Fibroblast of skin of left biceps (primary cell): ENCODE measurements at regions not wholly inside any gene's neighbourhood (a gene's known extent, or its start where the extent isn't known, plus 50 kb on each side); places are given as distances from the start of the nearest gene placed in this dataset.

Source experiments
- DNase-seq, 2 experiments: peaks; one replicate each; pipeline ENCODE4 v3.0.0-alpha.2; 2013; ENCODE audit warnings: low read depth in 2 of 2

DNA sequence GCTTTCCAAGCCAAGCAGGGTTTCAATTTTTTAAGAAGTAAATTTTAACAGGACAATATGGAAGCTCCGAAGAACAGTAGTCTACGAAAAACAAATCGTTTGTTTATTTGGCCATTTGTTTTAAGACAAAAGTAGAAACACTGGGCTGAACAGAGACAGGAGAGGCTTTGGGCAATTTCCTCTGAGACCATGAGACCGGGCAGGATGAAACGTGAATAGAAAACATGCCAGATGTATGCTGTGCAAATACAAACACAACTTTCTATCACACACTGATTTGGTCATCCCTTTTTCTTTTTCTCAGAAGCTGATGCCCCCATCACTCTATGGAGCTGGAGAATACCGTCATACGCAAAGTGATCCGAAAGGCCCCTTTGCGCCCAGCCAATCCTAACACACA, 1111.1 kb downstream of the BCL11B start:
- no peak for DNase-seq

DNA sequence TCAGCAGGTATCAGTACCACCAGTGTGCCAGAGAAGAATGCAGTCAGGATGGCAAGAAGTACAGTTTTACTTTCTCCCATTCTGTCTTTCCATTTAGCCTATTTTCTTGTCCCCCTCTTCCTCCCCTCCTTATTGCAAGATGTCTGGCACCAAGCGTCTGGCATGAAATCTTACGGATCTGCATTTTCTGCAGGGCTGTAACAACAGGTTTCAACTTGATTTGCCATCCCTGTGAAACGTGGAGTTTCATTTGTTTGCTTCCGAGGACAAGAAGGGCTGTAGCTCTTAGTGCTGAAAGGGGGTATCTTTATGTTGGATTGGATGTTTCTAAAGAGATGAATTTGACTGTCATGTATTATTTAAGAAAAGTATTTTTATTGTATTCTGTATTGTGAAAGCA, 1110.6 kb downstream of the BCL11B start:
- DNase-seq, result no peak

DNA sequence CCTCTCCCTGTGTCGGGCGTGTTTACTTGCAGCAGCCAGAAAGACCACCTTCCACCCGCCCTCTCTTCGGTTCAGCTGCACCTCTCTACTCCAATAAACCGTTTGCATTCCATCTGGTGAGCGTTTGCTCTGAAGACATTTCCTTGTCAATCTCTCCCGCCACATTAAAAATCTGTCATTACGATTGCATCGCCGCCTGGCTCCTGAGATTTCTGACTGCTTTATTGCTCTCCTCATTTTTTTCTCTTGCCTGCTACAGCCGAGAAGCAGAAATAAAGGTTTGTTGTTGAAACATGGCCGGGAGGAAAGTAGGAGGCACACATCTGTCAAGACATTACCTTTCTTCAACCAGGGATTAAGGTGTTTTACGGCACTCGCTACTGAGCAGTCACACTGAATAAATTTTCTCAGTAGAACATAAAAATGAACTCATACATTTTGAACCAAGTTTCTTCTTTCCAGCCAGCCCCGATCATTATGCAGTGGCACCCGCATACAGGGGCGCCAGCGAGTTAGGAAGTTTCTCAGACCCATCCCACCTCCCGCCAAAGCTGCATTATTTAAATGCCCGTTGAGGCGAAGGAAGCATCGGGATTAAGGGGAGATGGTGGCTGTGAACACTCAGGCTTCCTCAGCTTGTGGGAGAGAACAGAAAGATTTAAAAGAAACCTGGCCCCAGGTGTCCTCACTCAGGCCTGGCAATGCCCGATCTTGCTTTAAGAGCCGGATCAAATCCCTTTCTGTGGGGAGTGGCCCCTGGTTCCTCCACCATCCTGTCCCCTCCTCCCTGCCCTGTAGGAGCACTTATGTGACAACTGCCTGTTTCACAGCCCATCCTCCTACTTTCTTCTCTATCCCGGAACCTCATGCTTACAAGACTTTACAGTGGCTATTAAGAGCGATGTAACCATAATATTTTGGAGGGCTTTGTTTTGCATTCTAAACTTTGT, 1108.9 kb downstream of the BCL11B start:
- no peak for DNase-seq

DNA sequence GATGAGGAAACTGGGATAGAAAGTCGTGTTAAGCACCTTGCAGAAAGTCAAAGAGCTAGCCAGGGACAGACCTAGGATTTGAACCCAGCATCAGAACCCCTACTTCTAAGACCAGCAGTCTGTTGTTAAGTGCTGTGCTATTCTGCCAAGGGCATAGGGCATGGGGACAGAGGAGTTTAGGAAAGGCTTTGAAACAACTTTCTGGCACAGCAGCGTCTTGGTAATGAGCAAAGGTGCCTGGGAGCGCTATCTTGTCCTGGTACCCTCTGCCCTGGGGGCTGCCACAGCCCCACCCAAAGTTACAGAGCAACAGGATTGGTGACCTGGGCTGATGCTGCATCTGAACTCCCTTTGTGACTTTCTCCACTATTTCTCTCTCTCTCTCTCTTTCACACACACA, 1108.1 kb downstream of the BCL11B start:
- DNase-seq, result no peak

DNA sequence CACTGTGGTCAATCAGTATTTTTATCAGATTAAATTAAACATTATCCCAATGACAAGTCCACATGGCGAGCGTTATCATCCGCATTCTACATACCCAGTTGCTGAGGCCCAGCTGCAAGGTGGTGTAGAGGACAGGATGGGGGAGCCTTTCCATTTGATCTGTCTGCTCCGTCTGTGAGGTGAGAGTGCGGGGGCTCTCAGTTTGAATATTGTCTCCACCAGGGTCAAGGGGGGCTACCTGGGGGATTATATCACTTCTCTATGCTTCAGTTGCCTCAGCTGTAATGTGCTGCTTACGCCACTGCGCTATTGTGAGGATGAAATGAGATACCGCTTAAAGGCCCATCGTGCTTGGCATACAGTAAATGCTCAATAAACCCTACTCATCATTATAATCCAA, 1106.0 kb downstream of the BCL11B start:
- DNase-seq, result no peak

DNA sequence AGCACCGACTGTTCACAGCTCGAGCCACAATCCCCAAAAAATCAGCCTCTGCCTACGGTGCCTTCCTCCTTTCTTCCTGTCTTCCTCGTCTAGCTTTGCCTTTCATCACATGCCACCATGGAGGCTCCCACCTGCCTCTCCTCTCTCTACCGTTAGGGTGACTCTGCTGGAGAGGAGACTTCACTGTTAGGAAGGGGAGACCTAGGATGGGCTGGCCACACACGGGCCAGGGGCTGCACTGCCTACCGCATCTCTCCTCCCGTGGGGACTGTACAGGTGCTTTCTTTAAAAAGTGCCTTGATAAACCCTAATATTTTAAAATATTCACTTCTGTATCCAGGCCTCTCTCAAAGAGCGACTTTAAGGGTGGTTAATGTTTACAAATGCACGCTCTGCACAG, 1104.7 kb downstream of the BCL11B start:
- DNase-seq, result no peak

DNA sequence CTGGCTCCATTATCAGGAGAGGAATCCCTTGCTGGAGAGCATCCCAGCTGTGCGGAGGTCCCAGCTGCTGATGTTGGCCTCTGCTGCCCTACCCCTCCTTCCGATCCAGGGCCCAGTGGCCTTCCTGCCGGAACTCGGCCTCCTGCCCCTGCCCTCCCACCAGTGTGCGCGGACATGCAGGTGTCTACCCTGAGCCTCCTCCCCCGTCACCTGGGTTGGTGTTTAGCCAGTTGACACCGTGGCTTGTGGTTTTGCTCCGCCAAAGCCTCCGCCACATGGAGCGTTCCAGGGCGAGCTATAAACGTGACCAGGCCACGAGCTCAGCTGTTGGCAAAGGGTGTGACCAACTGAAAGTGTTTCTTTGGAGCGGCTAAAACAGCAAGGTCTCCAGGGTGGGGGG, 1104.3 kb downstream of the BCL11B start:
- DNase-seq, result no peak

DNA sequence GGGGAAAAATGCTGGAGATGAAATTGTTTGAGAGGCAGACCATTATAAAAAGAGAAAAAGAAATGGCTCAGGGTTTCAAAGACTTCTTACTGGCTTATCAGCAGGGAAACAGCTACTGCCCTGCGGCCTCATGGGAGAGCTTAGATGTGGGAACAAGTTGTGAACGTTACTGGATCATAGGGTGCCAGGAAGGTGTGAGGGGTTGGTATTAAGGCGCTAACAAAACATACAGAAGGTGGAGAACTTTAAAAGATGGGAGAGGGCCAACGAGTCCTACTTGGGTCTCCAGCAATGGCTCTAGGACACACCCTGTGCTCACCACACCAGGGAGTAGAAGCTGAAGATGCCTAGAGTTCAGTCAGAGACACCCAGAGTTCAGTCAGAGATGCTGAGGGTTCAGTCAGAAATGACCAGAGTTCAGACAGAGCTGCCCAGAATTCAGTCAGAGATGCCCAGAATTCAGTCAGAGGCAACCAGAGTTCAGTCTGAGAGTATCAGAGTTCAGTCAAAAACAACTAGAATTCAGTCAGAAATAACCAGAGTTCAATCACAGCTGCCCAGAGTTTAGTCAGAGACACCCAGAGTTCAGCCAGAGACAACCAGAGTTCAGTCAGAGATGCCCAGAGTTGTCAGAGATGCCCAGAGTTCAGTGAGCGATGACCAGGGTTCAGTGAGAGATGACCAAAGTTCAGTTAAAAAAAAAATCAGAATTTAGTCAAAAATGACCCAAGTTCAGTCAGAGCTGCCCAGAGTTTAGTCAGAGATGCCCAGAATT, 1103.6 kb downstream of the BCL11B start:
- no peak for DNase-seq

DNA sequence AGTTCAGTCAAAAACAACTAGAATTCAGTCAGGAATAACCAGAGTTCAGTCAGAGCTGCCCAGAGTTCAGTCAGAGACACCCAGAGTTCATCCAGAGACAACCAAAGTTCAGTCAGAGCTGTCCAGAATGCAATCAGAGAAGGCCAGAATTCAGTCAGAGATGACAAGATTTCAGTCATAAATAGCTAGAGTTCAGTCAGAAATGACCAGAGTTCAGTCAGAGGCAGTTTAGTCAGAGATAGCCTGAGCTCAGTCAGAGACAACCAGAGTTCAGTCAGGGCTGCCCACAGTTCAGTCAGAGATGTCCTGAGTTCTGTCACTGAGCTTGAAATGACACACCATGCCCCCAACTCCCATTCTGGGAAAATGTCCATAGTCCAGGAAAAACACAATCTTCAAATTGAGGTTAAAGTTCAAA, 1102.8 kb downstream of the BCL11B start:
- DNase-seq, result no peak

DNA sequence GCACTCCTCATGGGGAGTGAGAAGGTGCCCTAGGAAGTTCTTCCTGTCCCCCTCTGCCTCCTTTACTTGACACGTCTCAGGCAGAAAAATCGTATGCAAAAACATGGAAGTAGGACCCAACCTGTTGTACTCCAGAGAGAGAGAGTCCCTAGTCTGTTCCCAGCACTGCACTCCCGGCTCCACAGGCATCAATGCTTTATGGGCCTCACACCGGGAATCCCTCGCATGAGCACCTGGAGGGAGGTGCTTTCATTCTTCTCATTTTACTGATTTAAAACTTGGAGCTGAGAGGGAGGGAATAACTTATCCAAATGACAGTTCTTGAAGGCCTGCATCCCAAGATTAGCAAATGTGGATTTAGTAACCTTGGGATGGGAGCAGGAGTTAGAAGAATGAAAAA, 1101.4 kb downstream of the BCL11B start:
- no peak for DNase-seq

DNA sequence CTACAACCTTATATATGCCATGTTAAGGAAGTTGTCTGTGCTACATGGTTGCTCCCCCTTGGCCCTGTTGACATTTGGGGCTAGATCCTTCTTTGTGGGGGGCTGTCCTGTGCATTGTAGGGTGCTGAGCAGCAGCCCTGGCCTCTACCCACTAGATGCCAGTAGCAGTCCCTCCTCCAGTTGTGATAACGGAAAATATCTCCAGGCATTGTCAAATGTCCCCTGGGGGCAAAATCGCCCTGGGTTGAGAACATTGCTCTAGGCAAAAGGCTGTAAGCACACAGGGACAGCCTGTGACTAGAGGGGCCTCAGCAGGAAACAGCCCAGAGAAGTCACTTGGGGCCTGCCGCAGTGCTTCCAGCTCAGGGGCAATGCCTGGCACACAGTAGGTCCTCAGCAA, 1100.3 kb downstream of the BCL11B start:
- no peak for DNase-seq

DNA sequence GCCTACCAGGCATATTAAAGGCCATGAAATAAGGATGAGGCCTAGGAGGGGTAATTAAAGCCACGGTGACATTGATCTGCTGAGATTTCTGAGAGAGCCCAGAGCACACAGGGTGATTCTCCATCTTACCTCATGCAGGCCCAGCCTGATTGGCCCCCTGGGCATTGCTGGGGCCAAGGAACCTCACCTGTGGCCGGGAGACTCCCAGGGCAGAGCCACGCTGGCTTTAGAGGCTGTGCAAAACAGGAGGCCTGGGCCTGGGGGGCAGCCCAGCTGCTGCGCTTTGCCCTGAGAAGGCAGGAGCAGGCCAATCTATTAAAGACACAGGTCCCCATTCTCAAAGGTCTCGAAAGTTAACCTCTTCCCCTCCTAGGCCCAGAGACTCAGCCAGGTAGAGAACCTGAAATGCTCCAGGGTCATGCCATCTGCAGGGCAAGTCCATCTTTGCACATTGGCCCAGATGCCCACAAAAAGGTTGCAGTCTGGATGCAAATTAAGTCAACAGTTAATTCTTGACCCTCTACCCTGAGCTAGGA, 1099.7 kb downstream of the BCL11B start:
- DNase-seq, result no peak

DNA sequence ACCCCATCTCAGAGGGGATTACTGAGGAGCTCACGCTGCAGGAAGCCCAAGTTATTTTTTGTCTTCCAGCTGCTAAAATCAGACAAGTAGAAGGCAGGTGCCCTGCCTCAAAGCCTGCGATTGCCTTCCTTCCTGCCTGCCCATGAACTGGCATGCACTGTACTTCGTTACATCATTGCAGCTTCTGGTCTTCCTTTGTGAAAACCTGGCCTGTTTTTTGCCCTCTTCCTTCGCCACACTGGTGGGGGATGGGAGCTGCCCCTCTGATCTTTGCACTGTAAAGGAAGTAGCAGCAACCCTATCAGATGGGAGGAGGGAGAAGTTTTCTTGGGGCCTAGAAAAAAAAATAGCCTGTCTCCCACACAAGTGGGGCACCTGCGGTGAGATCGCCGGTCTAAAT, 1098.7 kb downstream of the BCL11B start:
- no peak for DNase-seq

DNA sequence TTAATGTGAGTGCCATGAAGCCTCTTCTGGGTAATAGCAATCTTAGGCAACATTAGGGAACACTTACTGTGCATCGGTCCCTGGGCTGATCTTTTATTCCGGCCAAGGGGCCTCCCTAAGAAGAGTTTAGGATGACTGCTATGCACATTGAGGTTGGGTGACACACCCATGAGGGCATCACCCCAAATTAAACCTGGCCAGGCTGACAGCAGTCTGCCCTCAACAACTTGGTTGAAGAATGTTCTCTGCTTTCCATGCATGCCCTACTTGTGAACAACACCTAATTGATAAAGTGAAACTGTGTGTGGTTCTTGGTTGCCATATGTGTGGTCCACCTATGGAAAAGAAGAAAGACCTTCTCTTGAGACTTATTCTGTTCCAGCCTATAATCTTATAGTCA, 1098.0 kb downstream of the BCL11B start:
- no peak for DNase-seq

DNA sequence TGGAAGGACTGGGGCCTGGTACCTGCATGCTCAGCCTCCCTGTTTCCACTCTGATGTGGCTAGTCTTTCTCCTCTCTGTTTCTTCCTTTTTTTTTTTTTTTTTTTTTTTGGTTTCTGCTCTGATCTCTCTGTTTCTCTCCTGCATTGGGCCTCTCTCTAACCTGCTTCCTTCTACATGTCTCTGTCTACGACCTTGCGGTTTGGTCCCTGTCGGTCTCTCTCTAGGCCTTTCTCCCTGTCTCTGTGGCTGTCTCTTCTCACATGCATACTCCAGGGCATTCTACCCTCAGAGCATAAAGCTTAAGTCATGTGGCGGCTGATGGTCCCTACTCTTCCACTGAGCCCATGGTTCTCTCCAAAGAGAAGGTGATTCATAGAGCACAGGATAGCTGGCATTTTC, 1096.6 kb downstream of the BCL11B start:
- DNase-seq, result no peak

DNA sequence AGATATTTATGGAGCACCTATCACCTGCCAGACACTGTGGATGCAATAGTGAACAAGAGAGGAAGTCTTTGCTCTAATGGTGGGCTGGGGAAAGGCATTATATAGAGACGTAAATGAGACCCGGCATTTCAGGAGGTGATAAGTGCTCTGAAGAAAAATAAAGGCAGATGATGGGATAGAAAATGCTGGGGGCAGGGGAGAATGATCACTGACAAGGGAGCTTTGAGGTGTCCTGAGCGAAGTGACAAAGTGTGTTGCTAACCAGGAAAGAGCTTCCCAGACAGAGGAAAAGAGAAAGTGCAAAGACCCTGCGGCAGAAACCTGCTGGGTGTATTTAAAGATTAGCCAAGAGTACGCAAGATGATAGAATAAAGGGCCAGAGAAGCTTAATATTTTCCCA, 1096.1 kb downstream of the BCL11B start:
- DNase-seq, result no peak

DNA sequence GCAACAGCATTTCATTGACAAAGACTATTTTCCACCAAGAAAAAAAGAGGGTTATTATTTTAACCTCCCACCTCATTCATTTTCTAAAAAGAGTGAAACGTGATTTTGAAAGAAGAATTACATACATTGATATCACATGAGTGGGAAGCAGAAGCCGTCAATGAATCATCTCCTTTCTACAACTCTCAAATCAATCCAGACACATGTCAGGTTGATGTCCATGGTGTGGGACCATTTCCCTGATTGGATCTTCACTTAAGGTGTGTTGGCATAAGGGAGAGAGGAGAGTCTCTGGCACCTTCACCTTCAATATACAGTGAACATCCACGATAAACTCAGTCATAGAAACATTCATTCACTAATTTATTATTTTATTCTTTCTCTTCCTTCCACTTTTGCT, 1095.1 kb downstream of the BCL11B start:
- no peak for DNase-seq

DNA sequence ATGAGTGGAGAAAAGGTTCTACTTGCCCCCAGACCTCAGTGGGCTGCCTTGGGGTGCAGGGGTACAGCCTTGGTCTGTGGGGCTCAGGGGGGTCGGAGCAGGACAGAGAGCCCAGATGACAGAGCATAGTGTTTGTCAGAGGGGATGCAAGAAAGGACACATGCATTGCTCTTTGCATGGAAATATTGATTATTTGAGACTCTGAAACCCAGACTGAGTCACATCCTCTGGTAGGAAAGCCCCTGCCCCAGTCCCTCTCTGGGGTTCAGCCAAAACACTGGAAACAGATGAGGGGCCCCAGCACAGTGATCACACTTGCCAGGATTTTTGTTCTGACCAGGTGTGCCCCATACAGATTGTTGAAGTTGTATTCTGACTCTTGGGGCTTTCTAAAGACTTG, 1094.4 kb downstream of the BCL11B start:
- no peak for DNase-seq

DNA sequence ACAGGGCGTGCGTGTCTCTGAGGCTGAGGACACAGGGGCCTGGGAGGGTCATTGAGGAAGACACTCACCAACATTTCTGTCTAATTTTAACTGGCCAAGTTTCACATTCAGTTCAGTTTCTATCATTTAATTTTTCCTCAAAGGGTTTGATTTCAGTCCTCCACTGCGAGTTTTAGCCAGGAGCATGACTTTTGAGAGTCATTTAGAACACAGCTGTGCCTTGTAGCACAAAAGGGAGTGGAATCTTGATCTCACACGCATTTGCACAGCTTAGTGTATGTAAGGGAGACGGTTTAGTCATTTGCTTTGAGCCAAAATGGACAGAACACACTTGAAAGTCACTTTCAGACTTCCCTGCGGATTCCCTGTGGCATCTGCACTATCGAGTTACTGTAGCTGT, 1090.8 kb downstream of the BCL11B start:
- DNase-seq, result no peak

DNA sequence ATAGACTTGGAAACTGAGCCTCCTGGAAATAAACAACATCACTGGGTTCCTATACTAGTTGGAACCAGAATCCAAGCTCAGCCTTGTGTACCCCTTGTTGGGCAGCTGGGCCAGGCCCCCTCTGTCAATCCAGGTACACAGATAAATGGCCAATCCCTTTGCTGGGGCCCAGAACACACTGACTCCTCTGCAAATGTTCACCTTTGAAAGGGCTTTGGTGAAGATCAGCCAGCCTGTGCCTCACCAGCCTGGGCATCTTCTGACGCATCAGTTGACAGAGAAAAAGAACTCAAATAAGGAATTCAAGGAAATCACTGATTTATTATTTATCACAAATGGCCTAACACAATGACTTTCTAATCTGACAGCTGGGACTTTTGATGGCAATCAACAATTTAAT, 1090.2 kb downstream of the BCL11B start:
- no peak for DNase-seq

DNA sequence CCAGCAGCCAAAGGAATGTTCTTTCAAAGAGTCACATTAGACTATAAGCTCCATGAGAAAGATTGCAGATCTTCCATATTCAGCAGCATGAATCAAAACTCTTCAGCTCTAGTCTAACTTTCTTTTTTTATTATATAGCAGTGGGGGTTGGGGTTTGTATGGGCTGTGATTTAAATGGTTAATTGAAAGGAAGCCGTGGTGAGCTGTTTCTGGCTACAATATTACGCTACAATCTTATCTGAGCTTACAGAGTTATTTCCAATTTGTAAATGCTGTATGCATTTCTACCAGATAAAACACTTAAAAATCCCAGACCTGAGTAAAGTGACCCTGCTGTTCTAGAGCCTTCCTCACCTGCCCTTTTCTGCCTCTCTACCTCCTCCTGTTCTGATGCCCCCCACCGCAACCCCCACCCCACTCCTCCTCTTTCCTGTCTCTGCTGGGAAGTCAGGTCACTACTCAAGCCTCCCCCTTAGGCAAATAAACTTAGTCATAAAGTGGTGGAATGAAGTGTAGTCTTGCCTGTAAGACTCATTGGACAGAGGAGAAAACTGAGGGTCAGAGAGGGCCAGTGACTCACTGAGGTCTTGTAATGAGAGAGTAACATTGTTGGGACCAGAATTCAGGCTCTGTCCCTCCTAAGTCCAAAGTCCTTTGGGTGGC, 1089.5 kb downstream of the BCL11B start:
- DNase-seq, result no peak

DNA sequence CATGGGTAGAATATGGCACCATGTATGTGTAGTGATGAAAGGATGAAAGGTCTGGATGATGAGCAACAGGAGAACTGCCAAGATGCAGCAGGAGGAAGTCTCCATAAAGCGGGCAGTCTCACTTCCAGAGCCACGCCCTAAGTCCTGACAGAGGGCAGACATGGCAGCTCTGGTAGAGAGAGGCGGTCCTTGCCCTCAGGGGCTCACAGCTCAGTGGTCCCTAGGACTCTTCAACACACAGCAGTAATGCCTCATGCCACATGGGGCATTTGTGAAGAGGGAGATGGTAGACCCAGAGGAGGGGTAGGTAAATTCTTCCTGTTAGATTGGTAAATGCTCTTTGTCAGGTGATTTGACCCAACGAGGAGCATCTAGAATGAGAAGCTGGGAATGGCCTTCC, 1088.4 kb downstream of the BCL11B start:
- no peak for DNase-seq
